ENCODE measurements at regions not wholly inside any gene's neighbourhood (a gene's known extent, or its start where the extent isn't known, plus 50 kb on each side); places are given as distances from the start of the nearest gene placed in this dataset.

DNA sequence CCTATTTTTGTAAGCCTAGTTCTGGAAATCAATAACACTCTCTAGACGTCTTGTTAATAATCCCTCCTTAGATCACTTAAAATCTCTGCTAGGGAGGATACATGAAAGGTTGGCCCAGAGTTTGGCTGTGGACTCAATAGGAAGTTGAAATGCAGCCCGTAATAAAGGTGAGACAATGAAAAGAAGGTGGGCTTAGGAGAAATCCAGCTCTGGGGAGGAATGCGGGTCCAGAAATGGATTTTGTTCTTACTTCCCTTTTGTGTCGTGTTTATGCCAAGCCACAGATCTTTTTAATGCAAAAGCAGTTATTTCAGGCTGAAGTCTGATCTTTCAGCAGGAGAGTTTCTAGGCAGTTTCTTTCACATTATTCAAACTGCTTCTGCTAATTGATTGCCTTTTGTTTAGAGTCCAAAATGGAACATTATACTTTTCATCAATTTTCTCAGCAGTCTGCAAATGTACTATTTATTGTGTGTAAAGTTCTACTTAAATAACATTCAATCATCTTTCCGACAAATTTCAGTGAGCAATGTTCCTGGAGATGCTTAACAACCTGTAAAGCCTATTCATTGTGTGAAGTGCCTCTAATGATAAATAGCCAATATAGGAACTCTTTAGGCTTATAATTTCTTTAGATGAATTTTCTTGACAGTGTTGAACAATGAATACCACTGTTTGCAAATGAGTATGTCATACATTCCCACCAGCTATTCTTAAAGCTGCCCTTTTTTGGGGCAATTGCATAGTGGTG lies 252.9 kb upstream of the KRR1 start:
- Histone ChIP-seq H3K27ac (ENCODE audit: low read depth in 2 of 2, low read length in 2 of 2) (no peak overlapping the region), H3K27me3 (ENCODE audit: control insufficient read depth, insufficient read depth, low read length) (no peaks in the 10 kb centered on the region), H3K9ac (ENCODE audit: low read length in 3 of 3) (no peak overlapping the region), H3K9me3 (ENCODE audit: control insufficient read depth in 2 of 3, insufficient read depth in 1 of 3, low read length in 3 of 3) (no peaks in the 10 kb centered on the region), H3K4me3 (ENCODE audit: low read length in 3 of 3) (no peak overlapping the region), H3K36me3 (ENCODE audit: control insufficient read depth in 2 of 3, insufficient read depth in 3 of 3, low read length in 3 of 3) (no peaks in the 10 kb centered on the region), H3K4me1 (ENCODE audit: control insufficient read depth in 2 of 3, insufficient read depth in 2 of 3, low read depth in 1 of 3, low read length in 3 of 3) (peaks cover 0 to 4% (median 1%) of the 10 kb centered on the region in 3 donors)
- FAIRE-seq (no peak), DNase-seq (no peak)
- TF ChIP-seq CTCF (IDR thresholded peaks at IDR 0.05; ENCODE audit: borderline replicate concordance, extremely low read depth, insufficient read depth) = no peak
- intact Hi-C loops (cut with DNase I) = no loop called here

DNA sequence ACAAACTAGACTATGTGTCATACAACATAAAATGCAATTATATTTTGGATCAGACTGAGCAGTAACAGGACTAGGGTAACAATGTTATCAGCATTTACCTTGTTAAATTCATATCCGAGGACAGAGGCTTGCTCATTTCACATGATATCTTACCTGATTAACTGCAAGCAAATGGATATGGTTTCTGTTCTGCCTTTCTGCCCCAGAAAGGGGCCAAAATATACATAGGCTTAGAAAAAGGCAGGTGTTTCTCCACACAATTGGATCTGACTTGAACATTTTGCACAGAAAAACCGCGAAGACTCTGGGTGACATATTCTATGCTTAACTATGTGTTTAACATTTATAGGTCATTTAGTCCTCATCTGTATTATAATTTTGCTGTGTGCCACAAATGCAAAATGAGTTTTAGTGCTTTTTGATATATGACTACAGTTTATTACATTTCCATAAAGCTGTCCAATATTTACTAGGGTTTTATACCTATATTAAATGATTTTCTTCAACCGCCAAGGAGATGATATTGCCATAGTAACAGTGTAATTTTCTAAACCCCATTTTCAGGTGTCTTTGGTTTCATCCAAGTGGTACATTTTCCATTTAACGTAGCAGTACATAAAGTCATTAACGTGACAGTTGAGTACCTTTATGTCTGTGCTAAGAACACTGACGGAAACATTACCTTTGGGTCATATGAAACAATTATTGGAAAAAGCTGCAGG lies 249.3 kb upstream of the KRR1 start:
- FAIRE-seq (no peak), DNase-seq (no peak)
- H3K9me3 ChIP-seq (ENCODE audit: control insufficient read depth in 2 of 3, insufficient read depth in 1 of 3, low read length in 3 of 3) = no peaks in the 10 kb centered on the region
- no peak overlapping the region for H3K27ac ChIP-seq (ENCODE audit: low read depth in 2 of 2, low read length in 2 of 2)
- H3K9ac ChIP-seq (ENCODE audit: low read length in 3 of 3) = no peak overlapping the region
- no peaks in the 10 kb centered on the region for H3K27me3 ChIP-seq (ENCODE audit: control insufficient read depth, insufficient read depth, low read length)
- H3K4me3 ChIP-seq (ENCODE audit: low read length in 3 of 3) = no peak overlapping the region
- TF ChIP-seq CTCF (IDR thresholded peaks at IDR 0.05; ENCODE audit: borderline replicate concordance, extremely low read depth, insufficient read depth) = no peak
- no peaks in the 10 kb centered on the region for H3K36me3 ChIP-seq (ENCODE audit: control insufficient read depth in 2 of 3, insufficient read depth in 3 of 3, low read length in 3 of 3)
- no peaks in the 10 kb centered on the region for H3K4me1 ChIP-seq (ENCODE audit: control insufficient read depth in 2 of 3, insufficient read depth in 2 of 3, low read depth in 1 of 3, low read length in 3 of 3)
- intact Hi-C loops (cut with DNase I) = no loop called here

DNA sequence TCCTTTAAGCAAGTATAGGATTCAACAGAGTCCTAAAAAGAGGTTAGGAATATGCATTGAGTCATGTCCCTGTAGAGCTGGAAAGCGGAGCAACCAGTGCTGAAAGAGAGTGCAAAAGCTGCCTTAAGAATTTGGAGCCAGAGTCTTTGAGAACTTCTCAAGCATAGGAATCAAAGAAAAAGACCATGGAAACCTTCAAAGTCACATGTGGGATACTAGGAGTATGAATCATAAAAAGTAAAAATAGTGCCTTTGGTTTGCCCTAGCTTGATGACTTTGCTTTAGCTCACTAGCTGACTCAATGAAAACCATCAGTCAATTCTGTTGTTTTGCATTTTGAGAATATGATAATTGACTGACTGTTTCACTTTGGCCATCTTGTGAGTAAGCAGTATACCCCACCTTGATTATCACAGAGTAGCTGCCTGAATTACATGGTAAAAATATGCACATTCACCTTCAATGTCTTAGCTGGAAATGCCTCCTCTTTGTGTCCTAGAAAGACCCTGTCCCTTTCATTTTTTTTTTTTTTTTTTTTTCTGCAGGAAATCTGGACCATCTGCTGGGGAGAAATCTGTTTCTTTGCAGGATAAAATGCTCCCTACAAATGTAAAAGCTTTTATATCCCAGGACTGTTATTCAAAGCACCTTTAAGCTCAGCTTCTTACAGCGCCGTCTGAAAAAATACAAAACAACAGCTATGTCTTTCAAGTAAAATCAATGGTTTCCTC lies 248.6 kb upstream of the KRR1 start:
- no peak for FAIRE-seq
- no peak overlapping the region for H3K4me3 ChIP-seq (ENCODE audit: low read length in 3 of 3)
- no peaks in the 10 kb centered on the region for H3K4me1 ChIP-seq (ENCODE audit: control insufficient read depth in 2 of 3, insufficient read depth in 2 of 3, low read depth in 1 of 3, low read length in 3 of 3)
- H3K36me3 ChIP-seq (ENCODE audit: control insufficient read depth in 2 of 3, insufficient read depth in 3 of 3, low read length in 3 of 3) = no peaks in the 10 kb centered on the region
- TF ChIP-seq CTCF (IDR thresholded peaks at IDR 0.05; ENCODE audit: borderline replicate concordance, extremely low read depth, insufficient read depth) = no peak
- H3K27ac ChIP-seq (ENCODE audit: low read depth in 2 of 2, low read length in 2 of 2) = no peak overlapping the region
- H3K9me3 ChIP-seq (ENCODE audit: control insufficient read depth in 2 of 3, insufficient read depth in 1 of 3, low read length in 3 of 3) = no peaks in the 10 kb centered on the region
- no peak overlapping the region for H3K9ac ChIP-seq (ENCODE audit: low read length in 3 of 3)
- H3K27me3 ChIP-seq (ENCODE audit: control insufficient read depth, insufficient read depth, low read length) = no peaks in the 10 kb centered on the region
- DNase-seq = no peak
- intact Hi-C loops (cut with DNase I) = no loop called here

Measured in kidney (tissue), 13 donors.